OCI-LY1 (cell line): ENCODE measurements at regions not wholly inside any gene's neighbourhood (a gene's known extent, or its start where the extent isn't known, plus 50 kb on each side); places are given as distances from the start of the nearest gene placed in this dataset.

Experiments
- CTCF ChIP-seq: fragments of 200-600 bp; sonication (generic), shearing (Covaris generic); IDR thresholded peaks from 2 replicates; pipeline ENCODE4 v1.5.1; 2017; ENCODE audit warnings: mild to moderate bottlenecking, antibody characterized with exemption, low read length, moderate library complexity, mixed read lengths
- EZH2 ChIP-seq: fragments of 200-600 bp; sonication (generic), shearing (Covaris generic); IDR thresholded peaks from 2 replicates; pipeline ENCODE4 v1.8.0; 2017; ENCODE audit warnings: borderline replicate concordance, mixed run types, mild to moderate bottlenecking, antibody characterized with exemption, low read length, moderate library complexity, mixed read lengths

- TF ChIP-seq CTCF (no peak), EZH2 (no peak)
Observed at GRCh38 chr7:82598958-82599357, 155.4 kb upstream of the CACNA2D1 start.
